ENCODE measurements at regions not wholly inside any gene's neighbourhood (a gene's known extent, or its start where the extent isn't known, plus 50 kb on each side); places are given as distances from the start of the nearest gene placed in this dataset.

- no peak for TF ChIP-seq CTCF (IDR thresholded peaks at IDR 0.05; ENCODE audit: control extremely low read depth in 1 of 3, insufficient read depth in 1 of 3, low read depth in 1 of 3, low read length in 3 of 3)
- TF ChIP-seq SRF (IDR thresholded peaks at IDR 0.05; ENCODE audit: low read depth, low read length) = no peak
- no peak for TF ChIP-seq EGR1 (IDR thresholded peaks at IDR 0.05; ENCODE audit: borderline replicate concordance, low read depth, low read length)
- no peak for TF ChIP-seq GABPA (IDR thresholded peaks at IDR 0.05; ENCODE audit: borderline replicate concordance, insufficient read depth, low read length)
- TF ChIP-seq CHD2 (IDR thresholded peaks at IDR 0.05; ENCODE audit: low read length) = no peak
- TF ChIP-seq RFX5 (IDR thresholded peaks at IDR 0.05; ENCODE audit: borderline replicate concordance, low read depth, low read length) = no peak
Observed at GRCh38 chr7:41065663-41066062, 637.2 kb downstream of the INHBA start.
